Muscle layer of duodenum (tissue), 2 donors: ENCODE measurements at regions not wholly inside any gene's neighbourhood (a gene's known extent, or its start where the extent isn't known, plus 50 kb on each side); places are given as distances from the start of the nearest gene placed in this dataset.
"Not testable (repeated sequence)": the region's sequence is repeated elsewhere in the genome, so short reads cannot be mapped to it uniquely, and the experiment has no call there.

Experiments used
- H3K27ac ChIP-seq: one replicate; pipeline ENCODE4 v1.7.0; 2013; ENCODE audit warnings: mild to moderate bottlenecking, low read length
- H3K27me3 ChIP-seq: one replicate; pipeline ENCODE4 v1.7.0; 2013; ENCODE audit warnings: low read depth, mild to moderate bottlenecking, control low read depth, low read length
- H3K36me3 ChIP-seq, 2 donors: one replicate each; pipeline ENCODE4 v1.7.0; 2013; ENCODE audit warnings: low read length in 2 of 2, control low read depth in 1 of 2, mild to moderate bottlenecking in 1 of 2; ENCODE audit not compliant: insufficient read depth in 2 of 2, control insufficient read depth in 1 of 2
- H3K4me1 ChIP-seq, 2 donors: one replicate each; pipeline ENCODE4 v1.7.0; 2013; ENCODE audit warnings: low read length in 2 of 2, mild to moderate bottlenecking in 2 of 2, control low read depth in 1 of 2, moderate library complexity in 1 of 2; ENCODE audit not compliant: insufficient read depth in 2 of 2, control insufficient read depth in 1 of 2
- H3K4me3 ChIP-seq, 2 donors: one replicate each; pipeline ENCODE4 v1.7.0; 2013; ENCODE audit warnings: low read length in 2 of 2, low read depth in 1 of 2, mild to moderate bottlenecking in 1 of 2
- H3K9me3 ChIP-seq, 2 donors: one replicate each; pipeline ENCODE4 v1.7.0; 2013; ENCODE audit warnings: low read length in 2 of 2, control low read depth in 1 of 2, mild to moderate bottlenecking in 1 of 2; ENCODE audit not compliant: control insufficient read depth in 1 of 2
- donor health status: healthy.

DNA sequence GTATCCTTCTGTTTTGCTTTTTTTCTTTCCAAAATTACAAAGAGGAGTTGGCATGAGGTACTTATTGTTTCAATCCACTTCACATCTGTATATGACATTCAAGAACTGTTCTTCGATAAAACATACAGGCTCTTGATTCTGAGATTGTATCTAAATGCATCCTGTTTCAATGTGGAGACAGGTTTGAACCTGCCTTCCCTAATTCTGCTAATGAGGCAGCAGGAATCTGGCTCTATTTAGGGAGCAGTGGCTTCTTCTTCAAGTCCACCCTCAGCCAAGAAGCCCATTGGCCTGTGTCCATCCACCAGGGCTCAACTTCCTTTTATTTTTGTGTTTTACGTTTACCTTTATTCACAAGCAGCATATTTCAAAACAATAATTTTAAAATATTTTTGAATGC, 84.8 kb upstream of the PIK3C3 start:
- H3K4me1 ChIP-seq, result no peaks in the 10 kb centered on the region
- no peaks in the 10 kb centered on the region for H3K36me3 ChIP-seq
- H3K27me3 ChIP-seq, result no peaks in the 10 kb centered on the region
- H3K4me3 ChIP-seq, result no peak overlapping the region
- no peaks in the 10 kb centered on the region for H3K9me3 ChIP-seq
- H3K27ac ChIP-seq, result no peak overlapping the region

DNA sequence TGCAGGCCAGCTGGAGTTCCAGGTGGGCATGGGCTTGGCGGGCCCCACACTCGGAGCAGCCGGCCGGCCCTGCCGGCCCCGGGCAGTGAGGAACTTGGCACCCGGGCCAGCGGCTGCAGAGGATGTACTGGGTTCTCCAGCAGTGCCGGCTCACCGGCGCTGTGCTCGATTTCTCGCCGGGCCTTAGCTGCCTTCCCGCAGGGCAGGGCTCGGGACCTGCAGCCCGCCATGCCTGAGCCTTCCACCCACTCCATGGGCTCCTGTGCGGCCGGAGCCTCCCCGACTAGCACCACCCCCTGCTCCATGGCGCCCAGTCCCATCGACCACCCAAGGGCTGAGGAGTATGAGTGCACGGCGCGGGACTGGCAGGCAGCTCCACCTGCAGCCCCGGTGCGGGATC, 89.2 kb upstream of the PIK3C3 start:
- not testable (repeated sequence) for H3K36me3 ChIP-seq, H3K27me3 ChIP-seq, H3K27ac ChIP-seq, H3K4me1 ChIP-seq, H3K4me3 ChIP-seq, H3K9me3 ChIP-seq

DNA sequence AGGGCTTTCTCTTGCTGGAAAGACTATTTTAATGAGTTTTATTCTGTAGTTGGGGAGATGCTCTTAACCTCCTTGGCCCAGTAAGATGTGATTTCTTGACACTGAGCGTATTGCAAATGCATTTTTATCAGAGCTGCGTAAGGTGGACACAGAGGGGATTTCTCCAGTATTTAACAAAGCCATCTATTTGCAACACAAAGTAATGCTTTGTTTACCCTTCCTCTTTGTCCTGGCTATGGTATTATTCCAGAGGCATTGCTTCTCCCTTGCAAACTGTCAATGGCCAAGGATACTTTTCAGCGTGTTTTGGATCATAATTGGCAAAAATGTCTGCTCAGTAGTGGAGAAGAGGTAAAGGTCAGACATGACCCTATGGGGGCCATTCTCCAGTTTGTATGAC, 90.8 kb upstream of the PIK3C3 start:
- Histone ChIP-seq H3K27ac (no peak overlapping the region), H3K36me3 (no peaks in the 10 kb centered on the region), H3K27me3 (no peaks in the 10 kb centered on the region), H3K9me3 (no peaks in the 10 kb centered on the region), H3K4me3 (no peak overlapping the region), H3K4me1 (no peaks in the 10 kb centered on the region)

DNA sequence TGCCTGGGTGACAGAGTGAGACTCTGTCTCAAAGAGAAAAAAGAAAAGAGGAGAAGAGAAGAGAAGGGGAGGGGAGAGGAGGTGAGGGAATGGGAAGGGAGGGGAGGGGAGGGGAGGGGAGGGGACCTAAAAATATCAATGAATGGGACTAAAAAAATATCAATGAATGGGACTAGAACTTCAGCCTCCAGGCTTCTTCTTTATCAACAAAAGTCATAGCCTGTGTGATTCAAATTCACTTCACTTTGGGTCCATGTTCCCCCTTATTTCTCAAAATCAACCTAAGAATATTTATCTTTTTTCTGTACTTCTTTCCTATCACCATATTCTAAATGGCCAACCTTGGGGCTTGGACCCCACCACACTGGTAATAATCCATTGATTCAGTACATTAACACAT, 92.1 kb upstream of the PIK3C3 start:
- Histone ChIP-seq H3K27me3 (no peaks in the 10 kb centered on the region), H3K27ac (no peak overlapping the region), H3K4me1 (no peaks in the 10 kb centered on the region), H3K36me3 (no peaks in the 10 kb centered on the region), H3K4me3 (no peak overlapping the region), H3K9me3 (no peaks in the 10 kb centered on the region)

DNA sequence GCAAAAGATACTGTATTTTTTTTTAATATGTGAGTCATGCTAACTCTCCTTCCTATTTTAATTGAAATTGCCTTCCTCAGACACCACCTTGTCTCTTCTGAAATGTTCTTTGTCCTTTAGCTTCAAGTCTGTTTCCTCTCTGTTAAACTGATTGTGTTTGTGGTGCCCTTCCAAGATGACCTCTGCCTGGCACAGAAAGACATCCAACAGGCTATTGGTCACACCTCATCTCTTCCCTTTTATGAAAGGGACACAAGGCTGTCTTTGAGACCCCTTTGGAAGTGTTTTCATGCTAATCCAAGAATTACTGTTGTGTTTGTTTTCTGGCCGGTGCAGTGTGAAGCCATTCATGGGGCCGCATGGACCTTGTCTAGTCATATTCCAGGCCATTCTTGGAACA, 94.0 kb upstream of the PIK3C3 start:
- H3K27me3 ChIP-seq, result no peaks in the 10 kb centered on the region
- no peak overlapping the region for H3K27ac ChIP-seq
- H3K4me1 ChIP-seq, result no peaks in the 10 kb centered on the region
- H3K4me3 ChIP-seq, result no peak overlapping the region
- no peaks in the 10 kb centered on the region for H3K36me3 ChIP-seq
- H3K9me3 ChIP-seq, result no peaks in the 10 kb centered on the region

DNA sequence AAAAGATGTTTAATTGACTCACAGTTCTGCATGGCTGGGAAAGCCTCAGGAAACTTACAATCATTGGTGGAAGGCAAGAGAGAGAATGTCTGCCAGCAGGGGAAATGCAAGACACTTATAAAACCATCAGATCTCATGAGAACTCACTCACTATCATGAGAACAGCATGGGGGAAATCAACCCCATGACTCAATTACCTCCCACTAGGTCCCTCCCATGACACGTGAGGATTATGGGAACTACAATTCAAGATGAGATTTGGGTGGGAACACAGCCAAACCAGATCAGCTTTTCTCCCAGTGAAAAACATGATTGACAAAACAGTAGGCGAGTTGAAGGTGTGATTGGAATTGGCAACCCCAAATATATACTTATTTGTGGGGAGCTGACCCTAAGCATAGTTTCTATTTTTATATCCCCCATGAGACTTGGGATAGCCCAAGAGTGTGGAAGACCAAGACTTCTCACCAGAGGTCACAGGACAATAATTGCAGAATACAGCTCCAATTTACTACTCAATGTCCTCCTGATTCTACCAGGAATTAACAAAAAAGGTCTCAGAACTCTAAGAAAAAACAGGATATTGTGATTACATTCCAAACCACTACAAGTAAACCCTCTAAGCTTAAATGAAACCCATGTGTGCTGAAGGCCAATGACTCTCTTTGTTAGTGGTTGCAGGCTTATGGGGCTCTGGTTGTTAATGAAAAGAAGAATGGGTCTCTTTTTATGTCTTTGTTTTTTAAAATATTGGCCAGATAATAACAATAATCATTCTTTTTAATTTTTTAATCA, 96.1 kb upstream of the PIK3C3 start:
- Histone ChIP-seq H3K4me1 (no peaks in the 10 kb centered on the region), H3K27ac (no peak overlapping the region), H3K36me3 (no peaks in the 10 kb centered on the region), H3K4me3 (no peak overlapping the region), H3K27me3 (no peaks in the 10 kb centered on the region), H3K9me3 (no peaks in the 10 kb centered on the region)

DNA sequence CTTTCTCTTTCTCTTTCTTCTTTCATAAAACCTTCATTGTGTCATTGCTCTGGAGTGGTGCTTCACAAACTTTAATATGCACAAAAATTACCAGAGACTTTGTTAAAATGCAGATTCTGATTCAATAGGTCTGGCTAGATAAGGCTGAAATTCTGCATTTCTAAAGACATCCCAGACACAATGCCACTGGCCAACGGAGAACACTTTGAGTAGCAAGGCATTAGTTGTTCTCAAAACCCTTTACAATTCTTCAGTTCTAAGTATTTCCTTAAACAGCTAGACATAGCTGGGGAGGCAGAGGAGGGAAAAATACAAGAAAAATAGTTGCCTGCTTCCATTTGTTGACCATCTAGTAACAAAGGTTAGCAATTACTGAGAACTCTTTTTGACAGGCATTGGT, 101.8 kb upstream of the PIK3C3 start:
- H3K4me3 ChIP-seq, result no peak overlapping the region
- no peaks in the 10 kb centered on the region for H3K36me3 ChIP-seq
- no peak overlapping the region for H3K27ac ChIP-seq
- H3K4me1 ChIP-seq, result no peaks in the 10 kb centered on the region
- H3K27me3 ChIP-seq, result no peaks in the 10 kb centered on the region
- H3K9me3 ChIP-seq, result no peaks in the 10 kb centered on the region

DNA sequence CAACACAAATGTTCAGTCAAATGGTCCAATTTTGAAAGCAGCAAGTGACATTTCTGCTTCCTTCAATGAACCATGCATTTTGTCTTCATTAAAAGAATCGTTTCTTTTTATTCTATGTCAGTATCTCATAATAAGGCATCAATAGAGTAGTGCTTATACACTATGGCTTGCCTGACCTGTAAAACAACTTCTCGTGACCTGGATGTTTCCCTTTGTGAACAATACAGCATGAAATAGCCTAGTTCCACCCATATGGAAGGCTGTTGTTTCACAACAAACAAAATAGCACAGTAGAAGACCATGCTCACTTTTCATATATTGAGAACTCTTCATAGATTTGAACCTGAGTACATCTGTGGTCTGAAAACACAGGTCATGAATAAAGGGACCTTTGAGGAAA, 104.3 kb upstream of the PIK3C3 start:
- H3K27me3 ChIP-seq, result no peaks in the 10 kb centered on the region
- H3K4me1 ChIP-seq, result no peaks in the 10 kb centered on the region
- no peaks in the 10 kb centered on the region for H3K9me3 ChIP-seq
- no peak overlapping the region for H3K4me3 ChIP-seq
- H3K36me3 ChIP-seq, result no peaks in the 10 kb centered on the region
- H3K27ac ChIP-seq, result no peak overlapping the region

DNA sequence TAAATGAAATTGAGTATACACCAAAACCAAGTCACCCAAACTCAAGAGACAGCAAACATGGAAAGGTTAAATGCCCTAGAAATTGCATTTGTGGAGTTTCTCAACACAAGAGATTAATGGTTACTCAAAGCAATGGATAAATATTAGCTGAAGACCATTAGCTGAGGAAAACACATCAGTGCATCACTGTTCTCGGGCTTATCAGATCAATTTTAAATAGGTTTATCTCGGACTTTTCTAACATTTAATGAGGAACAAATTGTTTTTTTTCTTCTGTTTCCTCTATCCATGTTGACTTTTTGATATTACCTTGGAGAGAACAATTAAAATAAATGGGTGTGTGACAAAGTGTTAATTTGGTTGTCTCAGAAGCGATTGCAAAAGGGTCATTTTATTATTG, 105.4 kb upstream of the PIK3C3 start:
- no peaks in the 10 kb centered on the region for H3K36me3 ChIP-seq
- H3K4me1 ChIP-seq, result no peaks in the 10 kb centered on the region
- no peaks in the 10 kb centered on the region for H3K27me3 ChIP-seq
- no peak overlapping the region for H3K27ac ChIP-seq
- no peak overlapping the region for H3K4me3 ChIP-seq
- H3K9me3 ChIP-seq, result no peaks in the 10 kb centered on the region

DNA sequence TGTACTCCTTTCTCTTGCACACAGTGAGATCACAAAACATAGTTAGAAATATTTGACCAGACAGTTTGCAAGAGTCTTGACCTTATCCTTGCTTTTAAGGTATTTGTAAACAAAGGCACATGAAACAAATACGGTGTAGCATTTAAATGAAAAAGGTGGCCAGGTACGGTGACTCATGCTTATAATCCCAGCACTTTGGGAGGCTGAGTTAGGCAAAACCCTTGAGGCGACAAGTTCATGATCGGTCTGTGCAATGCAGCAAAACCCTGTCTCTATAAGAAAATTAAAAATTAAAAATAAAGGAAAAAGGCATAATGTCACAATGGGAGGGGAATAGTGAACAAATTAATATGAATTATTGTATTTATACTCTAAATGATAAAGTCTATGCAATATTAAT, 109.5 kb upstream of the PIK3C3 start:
- Histone ChIP-seq H3K27ac (no peak overlapping the region), H3K27me3 (no peaks in the 10 kb centered on the region), H3K36me3 (no peaks in the 10 kb centered on the region), H3K9me3 (no peaks in the 10 kb centered on the region), H3K4me3 (no peak overlapping the region), H3K4me1 (no peaks in the 10 kb centered on the region)

DNA sequence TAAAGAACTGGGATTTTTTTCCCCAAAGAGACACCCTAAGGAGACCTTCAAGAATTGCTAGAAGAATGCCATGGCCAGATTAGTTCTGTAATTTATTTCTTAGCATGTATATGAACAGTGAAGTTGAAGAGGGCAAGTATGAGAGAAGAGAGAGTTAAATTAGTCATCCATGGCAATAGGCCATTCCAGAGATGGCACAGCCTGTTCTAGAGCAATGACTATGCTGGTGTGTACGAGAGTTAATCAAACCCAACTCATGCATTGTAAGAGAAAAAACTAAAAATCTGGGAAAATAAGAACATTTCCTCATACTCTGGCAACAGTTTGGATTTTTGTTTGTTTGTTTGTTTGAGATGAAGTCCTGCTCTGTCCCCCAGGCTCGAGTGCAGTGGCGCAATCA, 112.1 kb upstream of the PIK3C3 start:
- Histone ChIP-seq H3K27me3 (no peaks in the 10 kb centered on the region), H3K27ac (no peak overlapping the region), H3K36me3 (no peaks in the 10 kb centered on the region), H3K9me3 (no peaks in the 10 kb centered on the region), H3K4me1 (no peaks in the 10 kb centered on the region), H3K4me3 (no peak overlapping the region)
